H1 (cell line): ENCODE measurements at regions not wholly inside any gene's neighbourhood (a gene's known extent, or its start where the extent isn't known, plus 50 kb on each side); places are given as distances from the start of the nearest gene placed in this dataset.

ENCODE experiments used
- CTCF ChIA-PET: fragments of 300-600 bp; sonication (Branson Sonifier 250); formaldehyde crosslinking; loops from one replicate; lab custom pipeline; 2021; ENCODE audit not compliant: partially characterized antibody; lab: Charles Lee
- POLR2A ChIA-PET: fragments of 300-600 bp; sonication (Branson Sonifier 250); formaldehyde crosslinking; loops from one replicate; lab custom pipeline; 2021; ENCODE audit warnings: inconsistent platforms; ENCODE audit not compliant: partially characterized antibody; lab: Charles Lee
- DNase-seq, 2 experiments: peaks; one replicate each; pipeline versions ENCODE4 v3.0.0 to v3.0.0-alpha.2; 2010 to 2022; ENCODE audit warnings: low spot score in 2 of 2, low read depth in 1 of 2, mixed read lengths in 1 of 2
- FAIRE-seq: peaks from 2 replicates; lab custom pipeline; 2011; peaks lifted over from hg19 to GRCh38; lab: Jason Lieb, UNC
- H2AFZ ChIP-seq: 2 replicates; pipeline ENCODE4 v1.8.1; 2012; ENCODE audit warnings: low read length, inconsistent platforms
- H2AK5ac ChIP-seq: 2 replicates; pipeline ENCODE4 v1.6.1; 2013; ENCODE audit warnings: low read depth, low read length
- H2BK120ac ChIP-seq: replicated peaks from 2 replicates; pipeline ENCODE3; 2013; ENCODE audit warnings: low read depth, low read length, inconsistent platforms
- H2BK12ac ChIP-seq: 2 replicates; pipeline ENCODE4 v1.6.1; 2013; ENCODE audit warnings: low read depth, low read length
- H2BK15ac ChIP-seq: 2 replicates; pipeline ENCODE4 v1.6.1; 2013; ENCODE audit warnings: low read length
- H2BK20ac ChIP-seq: 2 replicates; pipeline ENCODE4 v1.6.1; 2013; ENCODE audit warnings: low read length
- H2BK5ac ChIP-seq: 2 replicates; pipeline ENCODE4 v1.6.1; 2013; ENCODE audit warnings: low read depth, low read length
- H3K14ac ChIP-seq: 2 replicates; pipeline ENCODE4 v1.6.1; 2013; ENCODE audit warnings: inconsistent platforms; ENCODE audit not compliant: insufficient read length
- H3K18ac ChIP-seq: 2 replicates; pipeline ENCODE4 v1.6.1; 2013; ENCODE audit warnings: low read length; ENCODE audit errors: extremely low read depth
- H3K23ac ChIP-seq: 2 replicates; pipeline ENCODE4 v1.6.1; 2013; ENCODE audit warnings: inconsistent platforms; ENCODE audit not compliant: insufficient read length
- H3K23me2 ChIP-seq: 2 replicates; pipeline ENCODE4 v1.6.1; 2013; ENCODE audit warnings: low read depth, low read length
- H3K27ac ChIP-seq: 2 replicates; pipeline ENCODE4 v1.6.1; 2011; ENCODE audit warnings: low read depth, low read length, inconsistent platforms
- H3K27me3 ChIP-seq, 4 experiments: replicated peaks in 1 of 4; 1 replicate in 1 of 4; 2 replicates in 3 of 4; pipeline versions ENCODE4 v1.6.1 to v1.8.1; 2011 to 2013; ENCODE audit warnings: low read length in 3 of 4, mild to moderate bottlenecking in 3 of 4, inconsistent platforms in 2 of 4, mixed read lengths in 2 of 4, moderate library complexity in 1 of 4; ENCODE audit not compliant: control insufficient read depth in 3 of 4, insufficient read depth in 3 of 4; ENCODE audit errors: extremely low read depth in 1 of 4
- H3K36me3 ChIP-seq, 4 experiments: 2 replicates each; pipeline versions ENCODE4 v1.6.1 to v1.8.1; 2011 to 2013; ENCODE audit warnings: mild to moderate bottlenecking in 4 of 4, low read length in 3 of 4, moderate library complexity in 2 of 4, control low read depth in 1 of 4, inconsistent platforms in 1 of 4; ENCODE audit not compliant: insufficient read depth in 4 of 4, control insufficient read depth in 2 of 4
- H3K4ac ChIP-seq: replicated peaks from 2 replicates; pipeline ENCODE3; 2013; ENCODE audit warnings: low read length, low read depth, mixed read lengths, inconsistent platforms; ENCODE audit not compliant: insufficient read length
- H3K4me1 ChIP-seq, 4 experiments: replicated peaks in 1 of 4; 1 replicate in 1 of 4; 2 replicates in 3 of 4; pipeline versions ENCODE4 v1.6.1 to v1.8.1; 2011 to 2013; ENCODE audit warnings: low read length in 3 of 4, inconsistent platforms in 2 of 4, mixed read lengths in 1 of 4; ENCODE audit not compliant: insufficient read depth in 4 of 4, control insufficient read depth in 3 of 4
- H3K4me2 ChIP-seq, 2 experiments: 2 replicates each; pipeline versions ENCODE4 v1.6.1 to v1.8.1; 2011 to 2013; ENCODE audit warnings: low read depth in 2 of 2, low read length in 2 of 2, control low read depth in 1 of 2, inconsistent platforms in 1 of 2, mild to moderate bottlenecking in 1 of 2; ENCODE audit not compliant: insufficient read depth in 1 of 2
- H3K4me3 ChIP-seq, 4 experiments: fragments of 200-600, 300-600 bp in 1 of 4; sonication (generic), shearing (Covaris generic), sonication (Bioruptor Twin) in 1 of 4; 2 replicates each; pipeline versions ENCODE4 v1.5.1 to v1.8.1; 2011 to 2016; ENCODE audit warnings: low read length in 4 of 4, low read depth in 3 of 4, control low read depth in 2 of 4, inconsistent platforms in 2 of 4, mild to moderate bottlenecking in 2 of 4, mixed read lengths in 1 of 4, moderate library complexity in 1 of 4; ENCODE audit not compliant: insufficient read depth in 2 of 4; ENCODE audit errors: extremely low read depth in 1 of 4
- H3K56ac ChIP-seq: replicated peaks from 2 replicates; pipeline ENCODE3; 2013; ENCODE audit warnings: low read depth, mild to moderate bottlenecking, mixed read lengths, low read length, inconsistent platforms; ENCODE audit not compliant: insufficient read length
- H3K79me1 ChIP-seq: 2 replicates; pipeline ENCODE4 v1.6.1; 2013; ENCODE audit warnings: low read depth, low read length, control low read depth
- H3K79me2 ChIP-seq, 2 experiments: 2 replicates each; pipeline versions ENCODE4 v1.6.1 to v1.8.1; 2012 to 2013; ENCODE audit warnings: low read length in 2 of 2, mild to moderate bottlenecking in 2 of 2, inconsistent platforms in 1 of 2; ENCODE audit not compliant: insufficient read depth in 2 of 2, control insufficient read depth in 1 of 2
- H3K9ac ChIP-seq, 4 experiments: replicated peaks in 1 of 4; 1 replicate in 1 of 4; 2 replicates in 3 of 4; pipeline versions ENCODE4 v1.6.1 to v1.8.1; 2011 to 2013; ENCODE audit warnings: low read depth in 3 of 4, low read length in 3 of 4, control low read depth in 2 of 4, mild to moderate bottlenecking in 2 of 4, moderate library complexity in 2 of 4, inconsistent platforms in 1 of 4; ENCODE audit errors: extremely low read depth in 1 of 4
- H3K9me3 ChIP-seq, 2 experiments: 2 replicates each; pipeline versions ENCODE4 v1.6.1 to v1.8.1; 2012 to 2013; ENCODE audit warnings: mild to moderate bottlenecking in 2 of 2, moderate library complexity in 2 of 2, control low read depth in 1 of 2, inconsistent platforms in 1 of 2, low read depth in 1 of 2, low read length in 1 of 2, mixed read lengths in 1 of 2; ENCODE audit not compliant: insufficient read depth in 2 of 2
- H4K20me1 ChIP-seq, 2 experiments: replicated peaks in 1 of 2; 2 replicates each; pipeline versions ENCODE3 to v1.8.1; 2011 to 2013; ENCODE audit warnings: inconsistent platforms in 2 of 2, low read length in 2 of 2, mild to moderate bottlenecking in 1 of 2; ENCODE audit not compliant: insufficient read depth in 2 of 2, control insufficient read depth in 1 of 2
- H4K5ac ChIP-seq: 2 replicates; pipeline ENCODE4 v1.6.1; 2013; ENCODE audit warnings: low read length, low read depth, mixed read lengths, inconsistent platforms; ENCODE audit not compliant: insufficient read length
- H4K8ac ChIP-seq: 2 replicates; pipeline ENCODE4 v1.8.0; 2013; ENCODE audit warnings: mild to moderate bottlenecking, moderate library complexity, low read length, inconsistent platforms; ENCODE audit not compliant: insufficient read depth; ENCODE audit errors: extremely low read depth
- H4K91ac ChIP-seq: replicated peaks from 2 replicates; pipeline ENCODE3; 2013; ENCODE audit warnings: low read length, mixed read lengths, inconsistent platforms; ENCODE audit not compliant: insufficient read length
- BRCA1 ChIP-seq: IDR thresholded peaks from 2 replicates; pipeline ENCODE4 v1.6.1; 2012; ENCODE audit warnings: low read depth, low read length, improper control_type of control experiment
- EZH2 ChIP-seq: fragments of 200-600 bp; sonication (generic); IDR thresholded peaks from 2 replicates; pipeline ENCODE4 v1.7.1; 2012; ENCODE audit warnings: low read depth, mild to moderate bottlenecking, moderate library complexity, low read length, inconsistent platforms; ENCODE audit not compliant: severe bottlenecking
- KDM5A ChIP-seq: fragments of 200-600 bp; IDR thresholded peaks from 2 replicates; pipeline ENCODE4 v1.7.1; 2012; ENCODE audit warnings: mild to moderate bottlenecking, low read length, inconsistent platforms, mixed read lengths
- MAFK ChIP-seq: IDR thresholded peaks from 2 replicates; pipeline ENCODE4 v1.6.1; 2012; ENCODE audit warnings: low read depth, mild to moderate bottlenecking, improper control_type of control experiment, low read length
- RAD21 ChIP-seq, 2 experiments: IDR thresholded peaks in 1 of 2; conservative IDR thresholded peaks in 1 of 2; 2 replicates each; pipeline ENCODE4 v1.6.1; 2011; ENCODE audit warnings: low read depth in 2 of 2, low read length in 2 of 2, improper control_type of control experiment in 1 of 2, inconsistent platforms in 1 of 2, mild to moderate bottlenecking in 1 of 2, moderate library complexity in 1 of 2
- RNF2 ChIP-seq: fragments of 200-900, 300-1000 bp; sonication (generic); IDR thresholded peaks from 2 replicates; pipeline ENCODE4 v1.7.1; 2016; ENCODE audit warnings: borderline replicate concordance, low read depth, mild to moderate bottlenecking, antibody characterized with exemption, low read length; ENCODE audit not compliant: poor library complexity, severe bottlenecking; ENCODE audit errors: missing control alignments
- RXRA ChIP-seq: IDR thresholded peaks from 2 replicates; pipeline ENCODE4 v1.6.1; 2011; ENCODE audit warnings: low read depth, mild to moderate bottlenecking, low read length, moderate library complexity; ENCODE audit not compliant: insufficient read depth
- SP1 ChIP-seq: IDR thresholded peaks from 2 replicates; pipeline ENCODE4 v1.6.1; 2011; ENCODE audit warnings: low read depth, low read length
- SP2 ChIP-seq: IDR thresholded peaks from 2 replicates; pipeline ENCODE4 v1.6.1; 2012; ENCODE audit warnings: mild to moderate bottlenecking, low read length, inconsistent platforms
- SP4 ChIP-seq: IDR thresholded peaks from 2 replicates; pipeline ENCODE4 v1.6.1; 2012; ENCODE audit warnings: low read length, inconsistent platforms
- SRF ChIP-seq: IDR thresholded peaks from 2 replicates; pipeline ENCODE4 v1.6.1; 2011; ENCODE audit warnings: mild to moderate bottlenecking, low read depth, low read length, moderate library complexity
- SUZ12 ChIP-seq: fragments of 200-600 bp; sonication (generic); IDR thresholded peaks from 2 replicates; pipeline ENCODE4 v1.6.1; 2012; ENCODE audit warnings: mild to moderate bottlenecking, inconsistent platforms, low read length, moderate library complexity, mixed read lengths
- TAF1 ChIP-seq: IDR thresholded peaks from 2 replicates; pipeline ENCODE4 v1.6.1; 2011; ENCODE audit warnings: mild to moderate bottlenecking, low read depth, low read length
- WGBS, 2 experiments: shearing (Covaris generic) in 1 of 2; methylation state at CpG; one replicate each; pipeline versions ENCODE4 v1.1.6 to v1.1.7; 2013 to 2015; ENCODE audit warnings: low lambda C conversion rate in 2 of 2, mixed read lengths in 2 of 2, inconsistent platforms in 1 of 2, low coverage in 1 of 2, missing lambda C conversion rate in 1 of 2; ENCODE audit not compliant: insufficient replicate concordance in 2 of 2, insufficient coverage in 1 of 2, insufficient read length in 1 of 2; ENCODE audit errors: extremely low coverage in 1 of 2, missing lambda C conversion rate in 1 of 2; 5-methylcytosine and 5-hydroxymethylcytosine counted together

- Histone ChIP-seq H3K14ac (no peak overlapping the region), H4K5ac (no peak overlapping the region), H2BK15ac (no peak overlapping the region), H3K27me3 (no peaks in the 10 kb centered on the region), H4K91ac (no peak overlapping the region), H2BK120ac (no peak overlapping the region), H3K56ac (no peak overlapping the region), H3K18ac (no peak overlapping the region), H3K23ac (no peak overlapping the region), H3K27ac (no peak overlapping the region), H3K4me1 (no peaks in the 10 kb centered on the region), H3K4me3 (no peak overlapping the region), H2BK5ac (no peak overlapping the region), H3K79me1 (no peaks in the 10 kb centered on the region), H2AFZ (no peak overlapping the region; the same call in 1 of the 2 replicates), H3K79me2 (no peaks in the 10 kb centered on the region), H3K4me2 (no peak overlapping the region), H3K36me3 (no peaks in the 10 kb centered on the region), H2AK5ac (no peak overlapping the region), H3K9me3 (no peaks in the 10 kb centered on the region), H3K4ac (no peak overlapping the region), H4K20me1 (no peaks in the 10 kb centered on the region), H2BK12ac (no peak overlapping the region), H3K9ac (no peak overlapping the region; a peak in 1 of 7 replicates), H3K23me2 (no peaks in the 10 kb centered on the region), H4K8ac (no peak overlapping the region; the same call in 1 of the 2 replicates), H2BK20ac (no peak overlapping the region)
- POLR2A ChIA-PET, result no interaction called here
- no peak for DNase-seq
- 96% methylated on average over 5 of the region's 5 CpGs; no CpG with 5 or more reads in 1 of the 2 experiments for WGBS, 2 experiments
- TF ChIP-seq SRF (no peak), SP4 (no peak), RXRA (no peak), BRCA1 (no peak), RNF2 (no peak), KDM5A (no peak), RAD21 (IDR thresholded peaks at IDR 0.05 in 1 of 2, conservative IDR thresholded peaks at IDR 0.05 in 1 of 2; ENCODE audit: low read depth in 2 of 2, low read length in 2 of 2) (no peak), MAFK (no peak), SUZ12 (no peak), EZH2 (no peak), SP1 (no peak), TAF1 (no peak), SP2 (no peak)
- FAIRE-seq, result no peak
- CTCF ChIA-PET, result interaction anchor here (1.0 to 1.6 kb wide), 2 partner anchors 9 to 272 kb away, joined by 3 to 6 read pairs; no protein-coding TSS in a partner anchor
Measured at GRCh38 chr17:12352127-12352526, 313.6 kb upstream of the MYOCD start.
